Fibroblast of lung (primary cell): ENCODE measurements at regions not wholly inside any gene's neighbourhood (a gene's known extent, or its start where the extent isn't known, plus 50 kb on each side); places are given as distances from the start of the nearest gene placed in this dataset.

Experiments used
- CTCF ChIP-seq, 2 donors: IDR thresholded peaks in 1 of 2; conservative IDR thresholded peaks in 1 of 2; 1 replicate in 1 of 2; 2 replicates in 1 of 2; pipeline ENCODE4 v1.5.1; 2011 to 2012; ENCODE audit warnings: low read length in 2 of 2, control low read depth in 1 of 2, inconsistent platforms in 1 of 2, low read depth in 1 of 2, mild to moderate bottlenecking in 1 of 2
- EZH2 ChIP-seq: IDR thresholded peaks from 2 replicates; pipeline ENCODE4 v1.5.1; 2012; ENCODE audit warnings: low read length, control low read depth, mild to moderate bottlenecking; ENCODE audit errors: missing control alignments

- TF ChIP-seq CTCF (conservative IDR thresholded peaks at IDR 0.05 in 1 of 2, IDR thresholded peaks at IDR 0.05 in 1 of 2; ENCODE audit: low read depth in 1 of 2, low read length in 2 of 2), result no peak
- TF ChIP-seq EZH2, result no peak
Measured at GRCh38 chr7:92949748-92950147, 113.4 kb upstream of the CDK6 start.
